HG03025 (cell line): ENCODE measurements at regions not wholly inside any gene's neighbourhood (a gene's known extent, or its start where the extent isn't known, plus 50 kb on each side); places are given as distances from the start of the nearest gene placed in this dataset.
A peak's percentile ranks its signal among the peaks of the same experiment; 100 is the strongest.

Source experiments
- ATAC-seq: cut with Tn5 transposase; IDR thresholded peaks from one replicate; pipeline ENCODE4 v1.9.1; 2021; ENCODE audit warnings: mild to moderate bottlenecking, moderate library complexity; ENCODE audit not compliant: unreplicated experiment, low FRiP score

- no peak for ATAC-seq
These were observed 259.4 kb upstream of the DIAPH2 start for GRCh38 chrX:96425200-96425599.

- no peak for ATAC-seq
These were observed 253.7 kb upstream of the DIAPH2 start for GRCh38 chrX:96430756-96431455.

- ATAC-seq: no peak
These were observed 252.0 kb upstream of the DIAPH2 start for GRCh38 chrX:96432647-96433046.

GRCh38 chrX:96433409-96434077 lies 251.1 kb upstream of the DIAPH2 start:
- no peak for ATAC-seq

GRCh38 chrX:96435378-96436035 lies 249.1 kb upstream of the DIAPH2 start:
- ATAC-seq: no peak

- ATAC-seq: no peak
These were observed 248.5 kb upstream of the DIAPH2 start for GRCh38 chrX:96436105-96436504.

- ATAC-seq: no peak
These were observed 245.8 kb upstream of the DIAPH2 start for GRCh38 chrX:96438803-96439202.

- no peak for ATAC-seq
These were observed 243.7 kb upstream of the DIAPH2 start for GRCh38 chrX:96440941-96441340.

GRCh38 chrX:96445531-96446065 lies 239.0 kb upstream of the DIAPH2 start:
- ATAC-seq: no peak

GRCh38 chrX:96446524-96446923 lies 238.1 kb upstream of the DIAPH2 start:
- no peak for ATAC-seq

- no peak for ATAC-seq
These were observed 237.5 kb upstream of the DIAPH2 start for GRCh38 chrX:96447161-96447560.

- no peak for ATAC-seq
These were observed 235.5 kb upstream of the DIAPH2 start for GRCh38 chrX:96449191-96449590.

GRCh38 chrX:96449896-96450295 lies 234.7 kb upstream of the DIAPH2 start:
- no peak for ATAC-seq

- ATAC-seq: peak; percentile 63
These were observed 231.5 kb upstream of the DIAPH2 start for GRCh38 chrX:96453139-96453538.

- ATAC-seq: no peak
These were observed 229.6 kb upstream of the DIAPH2 start for GRCh38 chrX:96455078-96455477.

GRCh38 chrX:96464880-96465558 lies 219.6 kb upstream of the DIAPH2 start:
- ATAC-seq: no peak

- ATAC-seq: no peak
These were observed 210.5 kb upstream of the DIAPH2 start for GRCh38 chrX:96474029-96474740.

- no peak for ATAC-seq
These were observed 209.9 kb upstream of the DIAPH2 start for GRCh38 chrX:96474741-96475125.

- ATAC-seq: no peak
These were observed 204.6 kb upstream of the DIAPH2 start for GRCh38 chrX:96480081-96480480.

GRCh38 chrX:96481831-96482230 lies 202.8 kb upstream of the DIAPH2 start:
- no peak for ATAC-seq
